Skeletal muscle tissue (tissue), 3 donors: ENCODE measurements at regions not wholly inside any gene's neighbourhood (a gene's known extent, or its start where the extent isn't known, plus 50 kb on each side); places are given as distances from the start of the nearest gene placed in this dataset.

Source experiments
- H3K27ac ChIP-seq: one replicate; pipeline ENCODE4 v1.7.0; 2013; ENCODE audit warnings: mild to moderate bottlenecking, low read depth, low read length, inconsistent platforms
- H3K27me3 ChIP-seq, 3 donors: one replicate each; pipeline ENCODE4 v1.7.0; 2013; ENCODE audit warnings: low read length in 3 of 3; ENCODE audit not compliant: control insufficient read depth in 3 of 3, insufficient read depth in 3 of 3
- H3K36me3 ChIP-seq, 3 donors: one replicate each; pipeline ENCODE4 v1.7.0; 2013; ENCODE audit warnings: low read length in 3 of 3; ENCODE audit not compliant: control insufficient read depth in 3 of 3, insufficient read depth in 3 of 3
- H3K4me1 ChIP-seq, 3 donors: one replicate each; pipeline ENCODE4 v1.7.0; 2013; ENCODE audit warnings: low read length in 3 of 3, mild to moderate bottlenecking in 3 of 3; ENCODE audit not compliant: control insufficient read depth in 3 of 3, insufficient read depth in 3 of 3
- H3K4me3 ChIP-seq, 3 donors: one replicate each; pipeline ENCODE4 v1.7.0; 2013; ENCODE audit warnings: low read length in 3 of 3
- H3K9ac ChIP-seq, 3 donors: one replicate each; pipeline ENCODE4 v1.7.0; 2013; ENCODE audit warnings: low read length in 3 of 3, mild to moderate bottlenecking in 3 of 3, moderate library complexity in 2 of 3, low read depth in 1 of 3
- H3K9me3 ChIP-seq, 3 donors: one replicate each; pipeline ENCODE4 v1.7.0; 2013; ENCODE audit warnings: low read length in 3 of 3; ENCODE audit not compliant: control insufficient read depth in 3 of 3
- donor health status: Osteomylitis.

GRCh38 chr15:31901501-31901900 lies 128.8 kb upstream of the CHRNA7 start:
- H3K27ac ChIP-seq, result no peak overlapping the region
- no peak overlapping the region for H3K9ac ChIP-seq
- no peaks in the 10 kb centered on the region for H3K4me1 ChIP-seq
- no peaks in the 10 kb centered on the region for H3K27me3 ChIP-seq
- H3K4me3 ChIP-seq, result no peak overlapping the region
- H3K36me3 ChIP-seq, result no peaks in the 10 kb centered on the region
- peaks cover 0 to 9% (median 0%) of the 10 kb centered on the region in 3 donors for H3K9me3 ChIP-seq

GRCh38 chr15:31905054-31905453 lies 125.3 kb upstream of the CHRNA7 start:
- H3K27ac ChIP-seq, result no peak overlapping the region
- no peak overlapping the region for H3K4me3 ChIP-seq
- H3K4me1 ChIP-seq, result no peaks in the 10 kb centered on the region
- no peaks in the 10 kb centered on the region for H3K27me3 ChIP-seq
- no peaks in the 10 kb centered on the region for H3K9me3 ChIP-seq
- no peak overlapping the region for H3K9ac ChIP-seq
- H3K36me3 ChIP-seq, result no peaks in the 10 kb centered on the region

GRCh38 chr15:31925541-31925940 lies 104.8 kb upstream of the CHRNA7 start:
- Histone ChIP-seq H3K36me3 (no peaks in the 10 kb centered on the region), H3K9ac (no peak overlapping the region), H3K4me3 (no peak overlapping the region), H3K27me3 (no peaks in the 10 kb centered on the region), H3K27ac (no peak overlapping the region), H3K9me3 (peaks cover 0 to 4% (median 0%) of the 10 kb centered on the region in 3 donors), H3K4me1 (no peaks in the 10 kb centered on the region)

- Histone ChIP-seq H3K27ac (no peak overlapping the region), H3K4me1 (no peaks in the 10 kb centered on the region), H3K9ac (no peak overlapping the region)
Measured at GRCh38 chr15:31930967-31931366, 99.3 kb upstream of the CHRNA7 start.

GRCh38 chr15:31932576-31932975 lies 97.7 kb upstream of the CHRNA7 start:
- H3K4me3 ChIP-seq, result no peak overlapping the region
- no peaks in the 10 kb centered on the region for H3K9me3 ChIP-seq
- no peak overlapping the region for H3K9ac ChIP-seq
- H3K27me3 ChIP-seq, result no peaks in the 10 kb centered on the region
- H3K36me3 ChIP-seq, result no peaks in the 10 kb centered on the region
- no peaks in the 10 kb centered on the region for H3K4me1 ChIP-seq
- no peak overlapping the region for H3K27ac ChIP-seq

More at GRCh38 chr15:31930967-31931366, 99.3 kb upstream of the CHRNA7 start:
- Histone ChIP-seq H3K9me3 (no peaks in the 10 kb centered on the region), H3K27me3 (no peaks in the 10 kb centered on the region), H3K36me3 (no peaks in the 10 kb centered on the region), H3K4me3 (no peak overlapping the region)

GRCh38 chr15:31934821-31935220 lies 95.5 kb upstream of the CHRNA7 start:
- no peaks in the 10 kb centered on the region for H3K36me3 ChIP-seq
- H3K4me3 ChIP-seq, result no peak overlapping the region

GRCh38 chr15:31953478-31953877 lies 76.8 kb upstream of the CHRNA7 start:
- Histone ChIP-seq H3K27me3 (peaks cover 0 to 4% (median 0%) of the 10 kb centered on the region in 3 donors), H3K4me1 (no peaks in the 10 kb centered on the region)

More at GRCh38 chr15:31934821-31935220, 95.5 kb upstream of the CHRNA7 start:
- Histone ChIP-seq H3K27ac (no peak overlapping the region), H3K27me3 (no peaks in the 10 kb centered on the region), H3K9ac (no peak overlapping the region), H3K4me1 (no peaks in the 10 kb centered on the region), H3K9me3 (no peaks in the 10 kb centered on the region)

GRCh38 chr15:31954374-31955172 lies 75.7 kb upstream of the CHRNA7 start:
- H3K4me1 ChIP-seq, result no peaks in the 10 kb centered on the region
- H3K9ac ChIP-seq, result no peak overlapping the region
- H3K36me3 ChIP-seq, result no peaks in the 10 kb centered on the region
- H3K4me3 ChIP-seq, result no peak overlapping the region
- H3K27me3 ChIP-seq, result peaks cover 0 to 4% (median 0%) of the 10 kb centered on the region in 3 donors
- no peak overlapping the region for H3K27ac ChIP-seq
- peaks cover 0 to 6% (median 0%) of the 10 kb centered on the region in 3 donors for H3K9me3 ChIP-seq

More at GRCh38 chr15:31953478-31953877, 76.8 kb upstream of the CHRNA7 start:
- Histone ChIP-seq H3K36me3 (no peaks in the 10 kb centered on the region), H3K9ac (no peak overlapping the region), H3K9me3 (peaks cover 0 to 6% (median 0%) of the 10 kb centered on the region in 3 donors), H3K4me3 (no peak overlapping the region), H3K27ac (no peak overlapping the region)

- Histone ChIP-seq H3K36me3 (no peaks in the 10 kb centered on the region), H3K9me3 (peaks cover 0 to 6% (median 0%) of the 10 kb centered on the region in 3 donors)
Measured at GRCh38 chr15:31955734-31956133, 74.6 kb upstream of the CHRNA7 start.

GRCh38 chr15:31957581-31957980 lies 72.7 kb upstream of the CHRNA7 start:
- H3K9ac ChIP-seq, result no peak overlapping the region

More at GRCh38 chr15:31955734-31956133, 74.6 kb upstream of the CHRNA7 start:
- peaks cover 0 to 4% (median 0%) of the 10 kb centered on the region in 3 donors for H3K27me3 ChIP-seq
- no peaks in the 10 kb centered on the region for H3K4me1 ChIP-seq
- no peak overlapping the region for H3K27ac ChIP-seq
- H3K4me3 ChIP-seq, result no peak overlapping the region
- no peak overlapping the region for H3K9ac ChIP-seq

More at GRCh38 chr15:31957581-31957980, 72.7 kb upstream of the CHRNA7 start:
- H3K27ac ChIP-seq, result no peak overlapping the region
- H3K27me3 ChIP-seq, result peaks cover 0 to 4% (median 0%) of the 10 kb centered on the region in 3 donors
- peaks cover 0 to 6% (median 0%) of the 10 kb centered on the region in 3 donors for H3K9me3 ChIP-seq
- no peaks in the 10 kb centered on the region for H3K36me3 ChIP-seq
- H3K4me3 ChIP-seq, result no peak overlapping the region
- no peaks in the 10 kb centered on the region for H3K4me1 ChIP-seq
